Bronchial epithelial cell (primary cell): ENCODE measurements at regions not wholly inside any gene's neighbourhood (a gene's known extent, or its start where the extent isn't known, plus 50 kb on each side); places are given as distances from the start of the nearest gene placed in this dataset.

ENCODE experiments used
- DNase-seq: peaks from one replicate; pipeline ENCODE4 v3.0.0-alpha.2; 2010; ENCODE audit warnings: low read depth
- FAIRE-seq: peaks from 2 replicates; lab custom pipeline; 2011; peaks lifted over from hg19 to GRCh38; lab: Jason Lieb, UNC
- H3K27me3 ChIP-seq: 2 replicates; pipeline ENCODE4 v1.5.1; 2011; ENCODE audit warnings: low read length; ENCODE audit not compliant: control insufficient read depth, insufficient read depth
- H3K36me3 ChIP-seq: 2 replicates; pipeline ENCODE4 v1.5.1; 2011; ENCODE audit warnings: low read length; ENCODE audit not compliant: control insufficient read depth, insufficient read depth
- H3K4me3 ChIP-seq: 2 replicates; pipeline ENCODE4 v1.5.1; 2011; ENCODE audit warnings: mild to moderate bottlenecking, low read depth, low read length, control low read depth
- TF ChIP-seq, protein P1 (sequence below): IDR thresholded peaks from 2 replicates; pipeline ENCODE4 v1.5.1; 2011; ENCODE audit warnings: mild to moderate bottlenecking, moderate library complexity, low read length, control low read depth, inconsistent platforms; ENCODE audit not compliant: insufficient read depth, severe bottlenecking

DNA sequence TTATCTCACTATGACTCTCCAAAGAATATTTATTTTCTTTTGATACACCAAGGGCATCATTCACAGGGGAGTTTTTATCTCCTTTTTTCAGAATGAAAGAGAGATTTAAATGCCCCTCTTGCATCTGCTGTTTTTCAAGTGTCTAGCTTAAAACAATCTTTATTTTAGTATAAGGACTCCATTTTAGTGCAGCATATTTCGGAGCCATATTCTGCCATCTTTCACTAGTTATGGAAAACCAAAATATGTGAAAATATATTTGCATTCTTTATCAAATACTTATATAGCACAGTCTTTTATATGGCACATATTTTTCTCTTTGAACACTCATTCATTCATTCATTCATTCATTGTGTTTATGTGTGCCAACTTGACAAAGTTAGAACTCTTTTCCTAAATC lies 1130.2 kb downstream of the SLITRK5 start:
- TF ChIP-seq, protein P1, sequence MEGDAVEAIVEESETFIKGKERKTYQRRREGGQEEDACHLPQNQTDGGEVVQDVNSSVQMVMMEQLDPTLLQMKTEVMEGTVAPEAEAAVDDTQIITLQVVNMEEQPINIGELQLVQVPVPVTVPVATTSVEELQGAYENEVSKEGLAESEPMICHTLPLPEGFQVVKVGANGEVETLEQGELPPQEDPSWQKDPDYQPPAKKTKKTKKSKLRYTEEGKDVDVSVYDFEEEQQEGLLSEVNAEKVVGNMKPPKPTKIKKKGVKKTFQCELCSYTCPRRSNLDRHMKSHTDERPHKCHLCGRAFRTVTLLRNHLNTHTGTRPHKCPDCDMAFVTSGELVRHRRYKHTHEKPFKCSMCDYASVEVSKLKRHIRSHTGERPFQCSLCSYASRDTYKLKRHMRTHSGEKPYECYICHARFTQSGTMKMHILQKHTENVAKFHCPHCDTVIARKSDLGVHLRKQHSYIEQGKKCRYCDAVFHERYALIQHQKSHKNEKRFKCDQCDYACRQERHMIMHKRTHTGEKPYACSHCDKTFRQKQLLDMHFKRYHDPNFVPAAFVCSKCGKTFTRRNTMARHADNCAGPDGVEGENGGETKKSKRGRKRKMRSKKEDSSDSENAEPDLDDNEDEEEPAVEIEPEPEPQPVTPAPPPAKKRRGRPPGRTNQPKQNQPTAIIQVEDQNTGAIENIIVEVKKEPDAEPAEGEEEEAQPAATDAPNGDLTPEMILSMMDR, result no peak
- Histone ChIP-seq H3K36me3 (no peaks in the 10 kb centered on the region), H3K4me3 (no peak overlapping the region), H3K27me3 (no peaks in the 10 kb centered on the region)
- FAIRE-seq (no peak), DNase-seq (no peak)

DNA sequence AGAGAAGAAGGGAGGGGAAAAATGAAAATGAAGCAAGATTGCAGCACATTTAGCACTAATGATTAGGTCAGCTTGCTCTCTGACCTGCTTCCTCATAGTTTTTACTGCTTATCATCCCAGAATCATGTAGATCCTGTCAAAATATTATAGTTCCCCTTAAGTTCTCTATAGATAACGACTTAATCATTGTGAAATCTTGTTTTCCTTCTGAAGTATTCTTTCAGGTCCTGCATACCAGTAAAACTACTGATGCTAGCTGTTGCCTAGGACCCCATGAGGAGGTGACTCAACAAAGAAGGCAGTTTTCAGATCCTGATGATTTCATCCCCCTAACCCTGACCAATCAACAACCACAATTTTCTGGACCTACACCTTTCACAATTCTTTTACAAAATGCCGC lies 1131.7 kb downstream of the SLITRK5 start:
- H3K4me3 ChIP-seq, result no peak overlapping the region
- H3K27me3 ChIP-seq, result no peaks in the 10 kb centered on the region
- TF ChIP-seq, protein P1, result no peak
- H3K36me3 ChIP-seq, result no peaks in the 10 kb centered on the region
- peak; percentile 73 for DNase-seq
- FAIRE-seq, result no peak

DNA sequence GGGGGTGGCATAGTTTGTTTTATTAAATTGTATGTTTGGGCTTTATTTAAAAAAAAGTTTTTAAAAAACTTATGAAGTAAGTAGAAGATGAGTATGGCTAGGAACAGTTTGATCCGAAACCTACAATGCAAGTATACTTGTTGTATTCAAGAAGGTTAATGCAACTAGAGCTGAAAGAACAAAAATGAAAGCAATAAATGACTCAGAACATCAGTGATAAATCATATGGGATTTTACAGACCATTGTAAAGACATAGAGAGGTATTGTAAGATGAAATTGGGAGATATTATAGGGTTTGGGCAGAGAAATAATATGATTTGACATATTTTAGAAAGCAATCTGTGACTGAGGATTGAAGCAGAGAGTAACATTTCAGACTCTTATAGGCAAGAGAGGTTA lies 1135.3 kb downstream of the SLITRK5 start:
- no peaks in the 10 kb centered on the region for H3K27me3 ChIP-seq
- no peak for FAIRE-seq

DNA sequence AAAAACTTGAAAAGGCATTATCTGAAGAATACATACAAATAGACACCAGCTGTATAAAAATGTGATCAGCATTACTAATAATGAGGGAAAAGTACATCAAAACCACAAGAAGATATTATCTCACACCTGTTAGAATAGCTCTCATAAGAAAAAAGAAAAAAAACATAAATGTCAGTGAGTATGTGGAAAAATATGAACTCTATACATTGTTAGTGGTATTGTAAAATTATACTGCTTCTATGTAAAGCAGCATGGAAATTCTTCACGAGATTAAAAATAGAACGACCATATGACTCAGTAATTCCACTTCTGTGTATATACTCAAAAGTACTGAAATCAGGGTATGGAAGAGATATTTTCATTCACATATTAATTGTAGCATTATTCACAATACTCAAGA lies 1146.4 kb downstream of the SLITRK5 start:
- Histone ChIP-seq H3K36me3 (no peaks in the 10 kb centered on the region), H3K27me3 (no peaks in the 10 kb centered on the region), H3K4me3 (no peak overlapping the region)
- TF ChIP-seq, protein P1, result no peak
- FAIRE-seq, result no peak
- no peak for DNase-seq

More for the DNA sequence above, 1135.3 kb downstream of the SLITRK5 start:
- TF ChIP-seq, protein P1, result no peak
- H3K4me3 ChIP-seq, result no peak overlapping the region
- no peaks in the 10 kb centered on the region for H3K36me3 ChIP-seq
- DNase-seq, result no peak

DNA sequence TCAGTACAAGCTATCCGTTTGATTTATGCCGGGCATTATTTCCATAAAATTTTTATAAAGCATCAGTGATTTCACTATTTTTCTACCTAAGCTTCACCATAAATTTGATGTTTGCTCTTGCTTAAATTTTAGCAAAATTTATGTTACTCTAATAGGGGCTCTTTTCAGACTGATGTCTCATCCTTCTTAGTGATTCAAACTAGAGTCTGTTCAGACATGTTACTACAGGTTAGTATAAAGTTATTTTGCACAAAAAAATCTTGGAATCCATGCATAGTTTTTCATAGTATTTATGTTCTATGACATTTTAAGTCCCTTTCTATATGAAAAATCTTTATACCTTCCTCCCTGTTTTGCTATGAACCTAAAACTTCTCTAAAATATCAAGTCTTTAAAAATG lies 1151.9 kb downstream of the SLITRK5 start:
- H3K36me3 ChIP-seq, result no peaks in the 10 kb centered on the region
- TF ChIP-seq, protein P1, result no peak
- H3K4me3 ChIP-seq, result no peak overlapping the region
- FAIRE-seq (no peak), DNase-seq (peak; percentile 66)
- H3K27me3 ChIP-seq, result no peaks in the 10 kb centered on the region

DNA sequence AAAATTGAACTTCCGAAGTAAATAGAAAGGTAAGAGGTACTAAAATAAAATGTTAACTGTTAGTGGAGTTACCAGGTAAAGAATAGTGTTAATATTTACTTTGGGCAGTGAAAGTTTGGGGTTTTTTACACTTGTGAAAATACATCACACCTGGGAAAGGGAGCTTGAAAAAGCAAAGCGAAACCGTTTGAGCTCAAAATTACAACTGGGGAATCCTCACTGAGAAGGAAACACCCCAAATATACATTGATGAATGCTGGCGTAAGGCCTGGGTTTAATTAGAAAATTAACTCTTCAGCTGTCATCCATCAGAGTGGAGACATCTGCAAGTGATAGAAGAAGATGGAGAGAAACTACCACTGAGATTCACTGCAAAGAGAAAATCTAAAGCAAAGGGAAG lies 1153.0 kb downstream of the SLITRK5 start:
- no peaks in the 10 kb centered on the region for H3K27me3 ChIP-seq
- TF ChIP-seq, protein P1, result no peak
- FAIRE-seq, result no peak

More for the DNA sequence above, 1153.0 kb downstream of the SLITRK5 start:
- no peak for DNase-seq
- Histone ChIP-seq H3K4me3 (no peak overlapping the region), H3K36me3 (no peaks in the 10 kb centered on the region)
